CD4-positive, CD25-positive, alpha-beta regulatory T cell (primary cell): ENCODE measurements at regions not wholly inside any gene's neighbourhood (a gene's known extent, or its start where the extent isn't known, plus 50 kb on each side); places are given as distances from the start of the nearest gene placed in this dataset.
A peak's percentile ranks its signal among the peaks of the same experiment; 100 is the strongest.
"Not testable (repeated sequence)": the region's sequence is repeated elsewhere in the genome, so short reads cannot be mapped to it uniquely, and the experiment has no call there.

ENCODE experiments used
- ATAC-seq, 2 donors: fragments of 150-1000 bp; cut with Tn5 transposase; one replicate each; pipeline ENCODE4 v1.10.0; 2021; ENCODE audit warnings: low read depth in 2 of 2, moderate number of reproducible peaks in 2 of 2, moderate library complexity in 1 of 2
- DNase-seq, 3 donors: peaks; one replicate each; pipeline versions ENCODE4 v3.0.0 to v3.0.0-alpha.2; 2012 to 2022; ENCODE audit warnings: mixed read lengths in 1 of 3
- H3K27ac ChIP-seq: one replicate; pipeline ENCODE4 v1.7.0; 2013; ENCODE audit warnings: mild to moderate bottlenecking, low read length; ENCODE audit not compliant: insufficient read depth, poor library complexity, severe bottlenecking
- H3K27me3 ChIP-seq: one replicate; pipeline ENCODE4 v1.7.0; 2013; ENCODE audit warnings: low read length; ENCODE audit not compliant: control insufficient read depth, insufficient read depth
- H3K36me3 ChIP-seq: one replicate; pipeline ENCODE4 v1.7.0; 2013; ENCODE audit warnings: mild to moderate bottlenecking, low read length, moderate library complexity; ENCODE audit not compliant: control insufficient read depth, insufficient read depth
- H3K4me1 ChIP-seq: 2 replicates; pipeline ENCODE4 v1.7.0; 2013; ENCODE audit warnings: mild to moderate bottlenecking, low read length; ENCODE audit not compliant: insufficient read depth, control insufficient read depth, poor library complexity, severe bottlenecking
- H3K4me3 ChIP-seq: one replicate; pipeline ENCODE4 v1.7.0; 2013; ENCODE audit warnings: low read depth, mild to moderate bottlenecking, low read length, moderate library complexity
- H3K9me3 ChIP-seq, 2 experiments: 1 replicate in 1 of 2; 2 replicates in 1 of 2; pipeline ENCODE4 v1.7.0; 2013; ENCODE audit warnings: low read length in 2 of 2, mild to moderate bottlenecking in 1 of 2, moderate library complexity in 1 of 2; ENCODE audit not compliant: control insufficient read depth in 2 of 2
- H3K27ac Mint-ChIP-seq, 3 donors: one replicate each; pipeline ENCODE4 v1.8.0; 2020 to 2022; ENCODE audit warnings: mild to moderate bottlenecking in 3 of 3, mixed read lengths in 3 of 3, moderate library complexity in 2 of 3
- H3K27me3 Mint-ChIP-seq: one replicate; pipeline ENCODE4 v1.8.0; 2022; ENCODE audit warnings: mild to moderate bottlenecking, mixed read lengths
- H3K36me3 Mint-ChIP-seq: one replicate; pipeline ENCODE4 v1.8.0; 2020; ENCODE audit warnings: mixed read lengths
- H3K4me1 Mint-ChIP-seq, 4 donors: one replicate each; pipeline ENCODE4 v1.8.0; 2020 to 2022; ENCODE audit warnings: mixed read lengths in 4 of 4, mild to moderate bottlenecking in 1 of 4
- H3K4me3 Mint-ChIP-seq, 4 donors: one replicate each; pipeline ENCODE4 v1.8.0; 2020 to 2022; ENCODE audit warnings: mild to moderate bottlenecking in 4 of 4, mixed read lengths in 4 of 4, moderate library complexity in 3 of 4
- H3K9me3 Mint-ChIP-seq, 7 donors: one replicate each; pipeline ENCODE4 v1.8.0; 2020 to 2022; ENCODE audit warnings: mixed read lengths in 7 of 7, mild to moderate bottlenecking in 3 of 7, moderate library complexity in 2 of 7

GRCh38 chr3:162702768-162703385 is 1206.3 kb downstream of the OTOL1 start:
- Histone ChIP-seq H3K4me3 (no peak overlapping the region), H3K4me1 (no peaks in the 10 kb centered on the region), H3K27me3 (no peaks in the 10 kb centered on the region), H3K9me3 (no peaks in the 10 kb centered on the region), H3K36me3 (no peaks in the 10 kb centered on the region), H3K27ac (no peak overlapping the region)
- H3K4me3 Mint-ChIP-seq: no peak overlapping the region
- DNase-seq (no peak), ATAC-seq (no peak)
- no peaks in the 10 kb centered on the region for H3K4me1 Mint-ChIP-seq
- H3K36me3 Mint-ChIP-seq: no peaks in the 10 kb centered on the region
- H3K9me3 Mint-ChIP-seq: peaks cover 0 to 25% (median 2%) of the 10 kb centered on the region in 7 donors
- H3K27me3 Mint-ChIP-seq: no peaks in the 10 kb centered on the region
- no peak overlapping the region for H3K27ac Mint-ChIP-seq

DNA sequence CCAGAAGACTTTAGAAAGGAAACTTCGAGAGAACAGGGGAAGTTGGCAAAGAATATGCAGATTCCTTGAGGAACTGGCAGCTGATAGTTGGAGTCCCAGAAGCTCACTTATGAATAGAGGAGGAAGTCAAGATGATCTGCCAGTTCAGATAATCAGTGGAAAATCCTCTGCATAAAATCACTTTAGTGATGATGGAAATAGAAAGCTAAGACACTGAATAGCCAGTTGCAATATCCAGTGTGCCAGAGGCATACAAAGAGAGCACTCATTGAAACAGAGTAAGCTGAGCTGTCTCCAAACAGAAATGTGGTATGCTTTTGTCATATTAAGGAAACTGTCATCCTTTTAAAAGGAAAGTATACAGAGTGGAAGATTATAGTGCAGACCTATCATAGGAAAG is 1207.6 kb downstream of the OTOL1 start:
- Histone ChIP-seq H3K27ac (no peak overlapping the region), H3K9me3 (no peaks in the 10 kb centered on the region), H3K27me3 (no peaks in the 10 kb centered on the region), H3K36me3 (no peaks in the 10 kb centered on the region), H3K4me3 (no peak overlapping the region), H3K4me1 (no peaks in the 10 kb centered on the region)
- no peaks in the 10 kb centered on the region for H3K27me3 Mint-ChIP-seq
- no peak for ATAC-seq
- H3K27ac Mint-ChIP-seq: no peak overlapping the region
- DNase-seq: no peak
- no peaks in the 10 kb centered on the region for H3K4me1 Mint-ChIP-seq
- no peaks in the 10 kb centered on the region for H3K36me3 Mint-ChIP-seq
- H3K4me3 Mint-ChIP-seq: no peak overlapping the region
- peaks cover 0 to 25% (median 3%) of the 10 kb centered on the region in 7 donors for H3K9me3 Mint-ChIP-seq

DNA sequence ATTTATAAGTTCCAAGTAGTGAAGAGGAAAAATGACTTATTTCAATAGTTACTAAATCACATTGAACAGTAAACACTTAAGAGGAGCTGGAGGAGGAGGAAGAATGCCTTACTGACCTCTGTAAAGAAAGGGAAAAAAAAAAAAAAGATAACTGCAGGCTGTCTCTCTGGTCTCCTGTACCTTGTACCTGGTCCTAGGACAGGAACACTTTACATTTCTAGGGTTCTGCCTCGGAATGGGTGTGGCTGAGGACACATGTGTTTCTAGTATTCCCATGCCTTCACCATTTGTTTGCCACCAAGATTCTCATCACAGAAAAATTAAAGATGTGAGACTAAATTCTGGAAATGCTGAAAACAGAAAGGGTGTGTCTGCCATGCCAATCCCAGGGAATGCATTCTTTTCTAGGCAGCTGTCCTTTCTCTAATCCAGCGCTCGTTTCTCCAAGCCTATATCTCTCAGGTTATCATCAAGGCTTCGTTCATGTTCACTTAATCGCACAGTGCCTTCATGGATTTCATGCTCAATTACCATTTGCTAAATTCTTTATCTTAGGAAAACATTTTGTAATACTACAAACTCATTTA is 1208.3 kb downstream of the OTOL1 start:
- H3K4me3 Mint-ChIP-seq: no peak overlapping the region
- H3K4me1 Mint-ChIP-seq: no peaks in the 10 kb centered on the region

DNA sequence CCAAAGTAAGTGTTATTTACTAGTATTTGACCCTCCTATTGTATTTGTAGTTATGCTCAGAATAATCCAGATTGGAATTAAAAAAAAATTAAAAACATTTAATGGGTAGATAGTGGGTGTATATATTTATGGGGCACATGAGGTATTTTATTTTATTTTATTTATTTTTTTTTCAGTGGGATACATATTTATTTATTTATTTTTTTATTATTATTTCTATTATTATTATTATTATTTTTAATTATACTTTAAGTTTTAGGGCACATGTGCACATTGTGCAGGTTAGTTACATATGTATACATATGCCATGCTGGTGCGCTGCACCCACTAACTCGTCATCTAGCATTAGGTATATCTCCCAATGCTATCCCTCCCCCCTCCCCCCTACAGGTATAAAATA is 1211.8 kb downstream of the OTOL1 start:
- not testable (repeated sequence) for H3K4me1 ChIP-seq, ATAC-seq
- H3K9me3 Mint-ChIP-seq: peaks cover 2 to 18% (median 5%) of the 10 kb centered on the region in 7 donors

More for the DNA sequence above, 1208.3 kb downstream of the OTOL1 start:
- no peaks in the 10 kb centered on the region for H3K27me3 ChIP-seq
- H3K4me3 ChIP-seq: no peak overlapping the region
- H3K36me3 Mint-ChIP-seq: no peaks in the 10 kb centered on the region
- H3K27ac ChIP-seq: no peak overlapping the region
- no peaks in the 10 kb centered on the region for H3K4me1 ChIP-seq
- no peak overlapping the region for H3K27ac Mint-ChIP-seq
- H3K27me3 Mint-ChIP-seq: no peaks in the 10 kb centered on the region
- no peaks in the 10 kb centered on the region for H3K9me3 ChIP-seq
- peaks cover 0 to 25% (median 4%) of the 10 kb centered on the region in 7 donors for H3K9me3 Mint-ChIP-seq
- H3K36me3 ChIP-seq: no peaks in the 10 kb centered on the region
- DNase-seq (no peak), ATAC-seq (no peak)

DNA sequence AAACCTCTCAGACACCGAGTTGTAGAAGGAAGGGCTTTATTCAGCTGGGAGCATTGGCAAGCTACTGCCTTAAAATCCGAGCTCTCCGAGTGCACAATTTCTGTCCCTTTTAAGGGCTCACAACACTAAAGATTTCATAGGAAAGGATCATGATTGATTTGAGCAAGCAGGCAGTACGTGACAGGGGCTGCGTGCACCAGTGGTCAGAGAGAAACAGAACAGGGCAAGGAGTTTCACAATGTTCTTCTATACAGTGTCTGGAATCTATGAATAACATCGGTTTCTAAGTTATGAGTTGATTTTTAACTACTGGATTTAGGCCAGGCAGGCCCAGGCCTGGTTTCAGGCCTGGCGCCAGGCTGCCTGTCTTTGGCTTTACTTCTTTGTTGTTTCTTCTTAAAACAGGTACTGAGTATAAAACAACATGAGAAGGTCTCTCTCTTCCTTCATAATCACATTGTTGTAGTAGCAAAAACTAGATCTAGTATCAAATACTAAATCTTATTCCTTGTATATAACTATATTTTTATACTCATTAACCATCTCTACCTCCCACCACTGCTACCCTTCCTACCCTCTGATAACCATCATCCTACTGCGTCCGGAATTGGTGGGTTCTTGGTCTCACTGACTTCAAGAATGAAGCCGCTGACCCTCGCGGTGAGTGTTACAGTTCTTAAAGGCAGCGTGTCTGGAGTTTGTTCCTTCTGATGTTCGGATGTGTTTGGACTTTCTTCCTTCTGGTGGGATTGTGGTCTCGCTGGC is 1212.5 kb downstream of the OTOL1 start:
- H3K27me3 Mint-ChIP-seq, H3K4me1 Mint-ChIP-seq, H3K27me3 ChIP-seq, H3K4me3 ChIP-seq, H3K9me3 ChIP-seq, ATAC-seq, H3K27ac ChIP-seq, H3K36me3 ChIP-seq, H3K36me3 Mint-ChIP-seq, DNase-seq, H3K27ac Mint-ChIP-seq, H3K4me1 ChIP-seq: not testable (repeated sequence)
- peak overlapping the region in 1 of 4 donors; percentile 62 for H3K4me3 Mint-ChIP-seq
- peaks cover 4 to 18% (median 7%) of the 10 kb centered on the region in 7 donors for H3K9me3 Mint-ChIP-seq

More for the DNA sequence above, 1211.8 kb downstream of the OTOL1 start:
- not testable (repeated sequence) for H3K27ac Mint-ChIP-seq, H3K36me3 ChIP-seq, H3K27me3 ChIP-seq, H3K4me3 Mint-ChIP-seq, H3K9me3 ChIP-seq, DNase-seq, H3K36me3 Mint-ChIP-seq, H3K4me1 Mint-ChIP-seq, H3K4me3 ChIP-seq, H3K27ac ChIP-seq, H3K27me3 Mint-ChIP-seq

- no peak overlapping the region for H3K27ac ChIP-seq
- no peak overlapping the region for H3K27ac Mint-ChIP-seq
- H3K27me3 ChIP-seq: no peaks in the 10 kb centered on the region
- ATAC-seq (no peak), DNase-seq (no peak)
- H3K36me3 ChIP-seq: no peaks in the 10 kb centered on the region
- no peak overlapping the region for H3K4me3 Mint-ChIP-seq
- no peaks in the 10 kb centered on the region for H3K9me3 ChIP-seq
- H3K4me1 Mint-ChIP-seq: no peaks in the 10 kb centered on the region
- no peaks in the 10 kb centered on the region for H3K4me1 ChIP-seq
- H3K27me3 Mint-ChIP-seq: no peaks in the 10 kb centered on the region
- H3K36me3 Mint-ChIP-seq: peaks cover 3% of the 10 kb centered on the region
- no peak overlapping the region for H3K4me3 ChIP-seq
- H3K9me3 Mint-ChIP-seq: peaks cover 4 to 13% (median 7%) of the 10 kb centered on the region in 7 donors
These were observed 1213.9 kb downstream of the OTOL1 start for GRCh38 chr3:162710332-162711112.

DNA sequence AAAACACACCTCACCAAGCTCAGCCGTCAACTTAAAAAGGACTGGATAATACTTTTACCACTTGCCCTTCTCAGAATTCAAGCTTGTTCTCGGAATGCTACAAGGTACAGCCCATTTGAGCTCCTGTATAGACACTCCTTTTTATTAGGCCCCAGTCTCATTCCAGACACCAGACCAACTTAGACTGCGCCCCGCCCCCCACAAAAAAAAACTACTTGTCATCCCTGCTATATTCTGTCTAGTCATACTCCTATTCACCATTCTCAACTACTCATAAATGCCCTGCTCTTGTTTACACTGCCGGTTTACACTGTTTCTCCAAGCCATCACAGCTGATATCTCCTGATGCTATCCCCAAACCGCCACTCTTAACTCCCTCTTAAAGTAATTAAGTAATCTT is 1220.5 kb downstream of the OTOL1 start:
- ATAC-seq, H3K9me3 Mint-ChIP-seq, H3K27ac Mint-ChIP-seq, H3K27ac ChIP-seq, H3K4me3 ChIP-seq, H3K4me3 Mint-ChIP-seq, DNase-seq, H3K4me1 ChIP-seq, H3K4me1 Mint-ChIP-seq, H3K36me3 ChIP-seq, H3K36me3 Mint-ChIP-seq, H3K27me3 ChIP-seq, H3K27me3 Mint-ChIP-seq, H3K9me3 ChIP-seq: not testable (repeated sequence)
